Inferior parietal cortex (tissue), 1 donor: ENCODE measurements at regions not wholly inside any gene's neighbourhood (a gene's known extent, or its start where the extent isn't known, plus 50 kb on each side); places are given as distances from the start of the nearest gene placed in this dataset.

Experiments used
- DNase-seq: peaks from one replicate; pipeline ENCODE4 v3.0.0-alpha.2; 2016; ENCODE audit errors: extremely low spot score

GRCh38 chr7:20932785-20933527, 146.3 kb upstream of the SP8 start:
- DNase-seq, result no peak

- DNase-seq, result no peak
Measured at GRCh38 chr7:20945451-20945850, 158.8 kb upstream of the SP8 start.

- no peak for DNase-seq
Measured at GRCh38 chr7:20952916-20953315, 166.2 kb upstream of the SP8 start.

GRCh38 chr7:20954711-20955619, 168.3 kb upstream of the SP8 start:
- DNase-seq, result no peak

- no peak for DNase-seq
Measured at GRCh38 chr7:20958572-20958971, 171.9 kb upstream of the SP8 start.

- no peak for DNase-seq
Measured at GRCh38 chr7:20959281-20959680, 172.6 kb upstream of the SP8 start.

- DNase-seq, result no peak
Measured at GRCh38 chr7:20963556-20964280, 177.0 kb upstream of the SP8 start.

GRCh38 chr7:20964281-20964918, 177.7 kb upstream of the SP8 start:
- DNase-seq, result no peak

GRCh38 chr7:20971219-20971618, 184.5 kb upstream of the SP8 start:
- DNase-seq, result no peak

GRCh38 chr7:20980232-20980631, 193.5 kb upstream of the SP8 start:
- DNase-seq, result no peak

- DNase-seq, result no peak
Measured at GRCh38 chr7:20980668-20981264, 194.1 kb upstream of the SP8 start.

GRCh38 chr7:20988340-20988739, 201.7 kb upstream of the SP8 start:
- DNase-seq, result no peak

- no peak for DNase-seq
Measured at GRCh38 chr7:20991544-20991943, 204.9 kb upstream of the SP8 start.

- DNase-seq, result no peak
Measured at GRCh38 chr7:20993693-20994092, 207.0 kb upstream of the SP8 start.

- no peak for DNase-seq
Measured at GRCh38 chr7:20998309-20998708, 211.6 kb upstream of the SP8 start.

- DNase-seq, result no peak
Measured at GRCh38 chr7:21011153-21011552, 224.5 kb upstream of the SP8 start.

GRCh38 chr7:21013765-21014539, 227.3 kb upstream of the SP8 start:
- DNase-seq, result no peak

- no peak for DNase-seq
Measured at GRCh38 chr7:21020667-21021066, 234.0 kb upstream of the SP8 start.

GRCh38 chr7:21023841-21024484, 237.3 kb upstream of the SP8 start:
- no peak for DNase-seq

- no peak for DNase-seq
Measured at GRCh38 chr7:21024485-21024867, 237.8 kb upstream of the SP8 start.
